ENCODE measurements at regions not wholly inside any gene's neighbourhood (a gene's known extent, or its start where the extent isn't known, plus 50 kb on each side); places are given as distances from the start of the nearest gene placed in this dataset.

- no peak overlapping the region for H3K4me3 ChIP-seq (ENCODE audit: low read depth, low read length)
- TF ChIP-seq CTCF (conservative IDR thresholded peaks at IDR 0.05; ENCODE audit: low read depth, low read length) = no peak
- DNase-seq (ENCODE audit: low read depth) = no peak
Measured at GRCh38 chr3:4138786-4139431, 164.3 kb upstream of the SETMAR start.

GRCh38 chr3:4139462-4140140 is 163.6 kb upstream of the SETMAR start:
- TF ChIP-seq CTCF (conservative IDR thresholded peaks at IDR 0.05; ENCODE audit: low read depth, low read length) = no peak
- DNase-seq (ENCODE audit: low read depth) = no peak
- H3K4me3 ChIP-seq (ENCODE audit: low read depth, low read length) = no peak overlapping the region

GRCh38 chr3:4140921-4141320 is 162.2 kb upstream of the SETMAR start:
- TF ChIP-seq CTCF (conservative IDR thresholded peaks at IDR 0.05; ENCODE audit: low read depth, low read length) = no peak
- DNase-seq (ENCODE audit: low read depth) = no peak

GRCh38 chr3:4147556-4148118 is 155.5 kb upstream of the SETMAR start:
- H3K4me3 ChIP-seq (ENCODE audit: low read depth, low read length) = no peak overlapping the region
- no peak for TF ChIP-seq CTCF (conservative IDR thresholded peaks at IDR 0.05; ENCODE audit: low read depth, low read length)
- no peak for DNase-seq (ENCODE audit: low read depth)

More at GRCh38 chr3:4140921-4141320, 162.2 kb upstream of the SETMAR start:
- no peak overlapping the region for H3K4me3 ChIP-seq (ENCODE audit: low read depth, low read length)

- TF ChIP-seq CTCF (conservative IDR thresholded peaks at IDR 0.05; ENCODE audit: low read depth, low read length) = no peak
- DNase-seq (ENCODE audit: low read depth) = no peak
- no peak overlapping the region for H3K4me3 ChIP-seq (ENCODE audit: low read depth, low read length)
Measured at GRCh38 chr3:4149296-4149695, 153.9 kb upstream of the SETMAR start.

GRCh38 chr3:4150816-4151215 is 152.4 kb upstream of the SETMAR start:
- DNase-seq (ENCODE audit: low read depth) = no peak
- no peak overlapping the region for H3K4me3 ChIP-seq (ENCODE audit: low read depth, low read length)
- TF ChIP-seq CTCF (conservative IDR thresholded peaks at IDR 0.05; ENCODE audit: low read depth, low read length) = no peak
